ENCODE measurements at regions not wholly inside any gene's neighbourhood (a gene's known extent, or its start where the extent isn't known, plus 50 kb on each side); places are given as distances from the start of the nearest gene placed in this dataset.

- no peak for DNase-seq (ENCODE audit: insufficient read length, low spot score, missing footprints)
- Histone ChIP-seq H3K27me3 (ENCODE audit: insufficient read depth, low read length) (no peaks in the 10 kb centered on the region), H2AFZ (ENCODE audit: low read length) (no peak overlapping the region), H3K4me2 (ENCODE audit: insufficient read depth, low read length) (no peak overlapping the region), H3K4me3 (ENCODE audit: insufficient read depth, low read length) (no peak overlapping the region), H3K27ac (ENCODE audit: low read depth, low read length) (no peak overlapping the region), H3K79me2 (ENCODE audit: insufficient read depth, low read length) (no peaks in the 10 kb centered on the region), H3K9me3 (ENCODE audit: low read depth, low read length) (no peaks in the 10 kb centered on the region), H4K20me1 (ENCODE audit: insufficient read depth, low read length) (no peaks in the 10 kb centered on the region), H3K36me3 (ENCODE audit: insufficient read depth, low read length) (no peaks in the 10 kb centered on the region), H3K4me1 (ENCODE audit: insufficient read depth, low read length) (no peaks in the 10 kb centered on the region)
- no peak for TF ChIP-seq CTCF (IDR thresholded peaks at IDR 0.05; ENCODE audit: extremely low read depth, low read depth, low read length)
Observed at GRCh38 chr21:14736162-14736561, 190.0 kb upstream of the SAMSN1 start.

- no peak overlapping the region for H3K4me3 ChIP-seq (ENCODE audit: insufficient read depth, low read length)
- H3K27ac ChIP-seq (ENCODE audit: low read depth, low read length): no peak overlapping the region
- H2AFZ ChIP-seq (ENCODE audit: low read length): no peak overlapping the region
- H3K36me3 ChIP-seq (ENCODE audit: insufficient read depth, low read length): no peaks in the 10 kb centered on the region
- H3K4me2 ChIP-seq (ENCODE audit: insufficient read depth, low read length): no peak overlapping the region
- no peaks in the 10 kb centered on the region for H3K79me2 ChIP-seq (ENCODE audit: insufficient read depth, low read length)
- no peaks in the 10 kb centered on the region for H4K20me1 ChIP-seq (ENCODE audit: insufficient read depth, low read length)
- TF ChIP-seq CTCF (IDR thresholded peaks at IDR 0.05; ENCODE audit: extremely low read depth, low read depth, low read length): no peak
- H3K27me3 ChIP-seq (ENCODE audit: insufficient read depth, low read length): no peaks in the 10 kb centered on the region
- no peaks in the 10 kb centered on the region for H3K4me1 ChIP-seq (ENCODE audit: insufficient read depth, low read length)
- H3K9me3 ChIP-seq (ENCODE audit: low read depth, low read length): no peaks in the 10 kb centered on the region
- no peak for DNase-seq (ENCODE audit: insufficient read length, low spot score, missing footprints)
Observed at GRCh38 chr21:14734833-14735232, 188.7 kb upstream of the SAMSN1 start.

- Histone ChIP-seq H3K4me1 (ENCODE audit: insufficient read depth, low read length) (no peaks in the 10 kb centered on the region), H3K4me2 (ENCODE audit: insufficient read depth, low read length) (no peak overlapping the region), H2AFZ (ENCODE audit: low read length) (no peak overlapping the region), H3K4me3 (ENCODE audit: insufficient read depth, low read length) (no peak overlapping the region), H3K36me3 (ENCODE audit: insufficient read depth, low read length) (no peaks in the 10 kb centered on the region), H3K9me3 (ENCODE audit: low read depth, low read length) (no peaks in the 10 kb centered on the region), H4K20me1 (ENCODE audit: insufficient read depth, low read length) (no peaks in the 10 kb centered on the region), H3K79me2 (ENCODE audit: insufficient read depth, low read length) (no peaks in the 10 kb centered on the region), H3K27me3 (ENCODE audit: insufficient read depth, low read length) (no peaks in the 10 kb centered on the region), H3K27ac (ENCODE audit: low read depth, low read length) (no peak overlapping the region)
- TF ChIP-seq CTCF (IDR thresholded peaks at IDR 0.05; ENCODE audit: extremely low read depth, low read depth, low read length): no peak
- no peak for DNase-seq (ENCODE audit: insufficient read length, low spot score, missing footprints)
Observed at GRCh38 chr21:14734191-14734590, 188.1 kb upstream of the SAMSN1 start.

- no peak for DNase-seq (ENCODE audit: insufficient read length, low spot score, missing footprints)
- TF ChIP-seq CTCF (IDR thresholded peaks at IDR 0.05; ENCODE audit: extremely low read depth, low read depth, low read length): no peak
- no peak overlapping the region for H3K27ac ChIP-seq (ENCODE audit: low read depth, low read length)
- H3K79me2 ChIP-seq (ENCODE audit: insufficient read depth, low read length): no peaks in the 10 kb centered on the region
- no peaks in the 10 kb centered on the region for H3K4me1 ChIP-seq (ENCODE audit: insufficient read depth, low read length)
- H3K36me3 ChIP-seq (ENCODE audit: insufficient read depth, low read length): no peaks in the 10 kb centered on the region
- no peaks in the 10 kb centered on the region for H3K9me3 ChIP-seq (ENCODE audit: low read depth, low read length)
- no peak overlapping the region for H3K4me2 ChIP-seq (ENCODE audit: insufficient read depth, low read length)
- no peak overlapping the region for H3K4me3 ChIP-seq (ENCODE audit: insufficient read depth, low read length)
- H2AFZ ChIP-seq (ENCODE audit: low read length): no peak overlapping the region
- H4K20me1 ChIP-seq (ENCODE audit: insufficient read depth, low read length): no peaks in the 10 kb centered on the region
- no peaks in the 10 kb centered on the region for H3K27me3 ChIP-seq (ENCODE audit: insufficient read depth, low read length)
Observed at GRCh38 chr21:14725219-14725618, 179.1 kb upstream of the SAMSN1 start.
